NCI-H1105 (cell line): ENCODE measurements at regions not wholly inside any gene's neighbourhood (a gene's known extent, or its start where the extent isn't known, plus 50 kb on each side); places are given as distances from the start of the nearest gene placed in this dataset.

Source experiments
- DNase-seq: peaks from one replicate; lab custom pipeline; 2025; lab: John Stamatoyannopoulos, UW

- DNase-seq: no peak
Observed at GRCh38 chr5:23367874-23368273, 139.5 kb upstream of the PRDM9 start.

- DNase-seq: no peak
Observed at GRCh38 chr5:23353286-23353685, 154.1 kb upstream of the PRDM9 start.

- DNase-seq: no peak
Observed at GRCh38 chr5:23352446-23352845, 155.0 kb upstream of the PRDM9 start.

GRCh38 chr5:23343121-23343520 is 164.3 kb upstream of the PRDM9 start:
- no peak for DNase-seq

- DNase-seq: no peak
Observed at GRCh38 chr5:23332650-23333251, 174.7 kb upstream of the PRDM9 start.

- DNase-seq: no peak
Observed at GRCh38 chr5:23330726-23331125, 176.7 kb upstream of the PRDM9 start.

GRCh38 chr5:23319901-23320300 is 187.5 kb upstream of the PRDM9 start:
- DNase-seq: no peak

- no peak for DNase-seq
Observed at GRCh38 chr5:23318960-23319359, 188.4 kb upstream of the PRDM9 start.

GRCh38 chr5:23318166-23318565 is 189.2 kb upstream of the PRDM9 start:
- no peak for DNase-seq

- no peak for DNase-seq
Observed at GRCh38 chr5:23316060-23316591, 191.3 kb upstream of the PRDM9 start.

- DNase-seq: no peak
Observed at GRCh38 chr5:23314827-23315226, 192.6 kb upstream of the PRDM9 start.

GRCh38 chr5:23305055-23305454 is 202.4 kb upstream of the PRDM9 start:
- DNase-seq: no peak

- no peak for DNase-seq
Observed at GRCh38 chr5:23303836-23304235, 203.6 kb upstream of the PRDM9 start.

GRCh38 chr5:23303435-23303834 is 204.0 kb upstream of the PRDM9 start:
- DNase-seq: no peak

- no peak for DNase-seq
Observed at GRCh38 chr5:23302438-23302837, 205.0 kb upstream of the PRDM9 start.

GRCh38 chr5:23289162-23289561 is 218.2 kb upstream of the PRDM9 start:
- no peak for DNase-seq

- DNase-seq: no peak
Observed at GRCh38 chr5:23284656-23285055, 222.8 kb upstream of the PRDM9 start.

- DNase-seq: no peak
Observed at GRCh38 chr5:23274171-23274570, 233.2 kb upstream of the PRDM9 start.

GRCh38 chr5:23269981-23270380 is 237.4 kb upstream of the PRDM9 start:
- no peak for DNase-seq

- DNase-seq: no peak
Observed at GRCh38 chr5:23268136-23268535, 239.3 kb upstream of the PRDM9 start.

GRCh38 chr5:23260621-23261020 is 246.8 kb upstream of the PRDM9 start:
- DNase-seq: no peak

- no peak for DNase-seq
Observed at GRCh38 chr5:23257656-23258055, 249.8 kb upstream of the PRDM9 start.

GRCh38 chr5:23253621-23254198 is 253.7 kb upstream of the PRDM9 start:
- DNase-seq: no peak

- DNase-seq: no peak
Observed at GRCh38 chr5:23242891-23243290, 264.5 kb upstream of the PRDM9 start.
